GM18505 (cell line): ENCODE measurements at regions not wholly inside any gene's neighbourhood (a gene's known extent, or its start where the extent isn't known, plus 50 kb on each side); places are given as distances from the start of the nearest gene placed in this dataset.

ENCODE experiments used
- ATAC-seq: cut with Tn5 transposase; IDR thresholded peaks from one replicate; pipeline ENCODE4 v1.9.1; 2021; ENCODE audit not compliant: unreplicated experiment
- POLR2A ChIP-seq: IDR thresholded peaks from 4 replicates; pipeline ENCODE4 v1.6.1; 2011; ENCODE audit warnings: borderline replicate concordance; ENCODE audit not compliant: insufficient read depth, insufficient read length; ENCODE audit errors: extremely low read depth

- TF ChIP-seq POLR2A = no peak
- no peak for ATAC-seq
Measured at GRCh38 chr20:47451602-47451904, 50.1 kb upstream of the NCOA3 start.
